GM23338 (cell line): ENCODE measurements at regions not wholly inside any gene's neighbourhood (a gene's known extent, or its start where the extent isn't known, plus 50 kb on each side); places are given as distances from the start of the nearest gene placed in this dataset.

ENCODE experiments used
- CREB1 ChIP-seq: fragments of 250-450 bp; sonication (Bioruptor Pico); IDR thresholded peaks from 2 replicates; pipeline ENCODE4 v1.5.0; 2020; ENCODE audit warnings: low read depth, mild to moderate bottlenecking, moderate library complexity
- EZH2 ChIP-seq: fragments of 200-600 bp; sonication (generic); IDR thresholded peaks from one replicate; pipeline ENCODE4 v1.8.0; 2017; ENCODE audit warnings: antibody characterized with exemption, mild to moderate bottlenecking, low read depth; ENCODE audit not compliant: unreplicated experiment
- EZH2phosphoT487 ChIP-seq: fragments of 200-600 bp; sonication (generic); IDR thresholded peaks from one replicate; pipeline ENCODE4 v1.8.1; 2018; ENCODE audit warnings: antibody characterized with exemption; ENCODE audit not compliant: unreplicated experiment
- JUNB ChIP-seq: IDR thresholded peaks from one replicate; pipeline ENCODE4 v1.6.1; 2016; ENCODE audit warnings: antibody characterized with exemption; ENCODE audit not compliant: unreplicated experiment
- NANOG ChIP-seq: IDR thresholded peaks from 2 replicates; pipeline ENCODE4 v1.6.1; 2016; ENCODE audit warnings: antibody characterized with exemption, borderline replicate concordance
- POLR2AphosphoS5 ChIP-seq: IDR thresholded peaks from 2 replicates; pipeline ENCODE4 v1.6.1; 2016; ENCODE audit warnings: antibody characterized with exemption, low read depth
- STAT1 ChIP-seq: IDR thresholded peaks from one replicate; pipeline ENCODE4 v1.6.1; 2016; ENCODE audit warnings: antibody characterized with exemption; ENCODE audit not compliant: unreplicated experiment
- ZNF331 ChIP-seq: fragments of 250-450 bp; sonication (Bioruptor Pico); IDR thresholded peaks from 2 replicates; pipeline ENCODE4 v1.5.0; 2020; ENCODE audit warnings: low read depth, mild to moderate bottlenecking, moderate library complexity
- TF ChIP-seq, protein P1 (sequence below), 2 experiments: fragments of 200-600 bp in 1 of 2; sonication (generic) in 1 of 2; conservative IDR thresholded peaks; 2 replicates each; pipeline versions ENCODE4 v1.5.1 to v1.6.1; 2016 to 2017; ENCODE audit warnings: antibody characterized with exemption in 2 of 2, low read depth in 2 of 2, mild to moderate bottlenecking in 2 of 2, moderate library complexity in 1 of 2
- TF ChIP-seq, protein P2 (sequence below): IDR thresholded peaks from one replicate; pipeline ENCODE4 v1.6.1; 2018; ENCODE audit warnings: antibody characterized with exemption; ENCODE audit not compliant: unreplicated experiment
- TF ChIP-seq, protein P3 (sequence below): IDR thresholded peaks from 2 replicates; pipeline ENCODE4 v1.6.1; 2016; ENCODE audit warnings: antibody characterized with exemption
- TF ChIP-seq, protein P4 (sequence below): fragments of 250-450 bp; sonication (Bioruptor Pico); IDR thresholded peaks from 2 replicates; pipeline ENCODE4 v1.5.0; 2020; ENCODE audit warnings: mild to moderate bottlenecking, moderate library complexity

DNA sequence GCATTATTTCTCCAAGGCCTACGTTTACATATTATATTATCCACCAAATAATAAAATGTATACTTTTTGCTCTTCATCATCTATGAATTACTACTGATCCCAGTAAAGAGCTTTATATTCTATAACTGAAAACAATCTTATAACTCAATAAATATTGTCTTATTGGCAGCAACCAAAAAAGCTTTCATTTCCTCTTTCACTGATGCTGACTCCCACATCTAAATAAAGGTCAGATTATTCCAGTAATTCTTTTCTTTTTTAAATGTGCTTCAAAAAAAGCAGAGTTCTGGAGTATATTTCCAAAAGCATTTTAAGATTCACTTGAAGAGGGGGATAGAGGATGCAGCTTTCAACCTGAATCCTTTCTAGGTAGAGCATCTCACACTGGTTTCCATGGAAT, 75.3 kb upstream of the NR4A3 start:
- TF ChIP-seq, protein P1, sequence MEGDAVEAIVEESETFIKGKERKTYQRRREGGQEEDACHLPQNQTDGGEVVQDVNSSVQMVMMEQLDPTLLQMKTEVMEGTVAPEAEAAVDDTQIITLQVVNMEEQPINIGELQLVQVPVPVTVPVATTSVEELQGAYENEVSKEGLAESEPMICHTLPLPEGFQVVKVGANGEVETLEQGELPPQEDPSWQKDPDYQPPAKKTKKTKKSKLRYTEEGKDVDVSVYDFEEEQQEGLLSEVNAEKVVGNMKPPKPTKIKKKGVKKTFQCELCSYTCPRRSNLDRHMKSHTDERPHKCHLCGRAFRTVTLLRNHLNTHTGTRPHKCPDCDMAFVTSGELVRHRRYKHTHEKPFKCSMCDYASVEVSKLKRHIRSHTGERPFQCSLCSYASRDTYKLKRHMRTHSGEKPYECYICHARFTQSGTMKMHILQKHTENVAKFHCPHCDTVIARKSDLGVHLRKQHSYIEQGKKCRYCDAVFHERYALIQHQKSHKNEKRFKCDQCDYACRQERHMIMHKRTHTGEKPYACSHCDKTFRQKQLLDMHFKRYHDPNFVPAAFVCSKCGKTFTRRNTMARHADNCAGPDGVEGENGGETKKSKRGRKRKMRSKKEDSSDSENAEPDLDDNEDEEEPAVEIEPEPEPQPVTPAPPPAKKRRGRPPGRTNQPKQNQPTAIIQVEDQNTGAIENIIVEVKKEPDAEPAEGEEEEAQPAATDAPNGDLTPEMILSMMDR (conservative IDR thresholded peaks at IDR 0.05; ENCODE audit: low read depth in 2 of 2): no peak
- TF ChIP-seq EZH2 (no peak), POLR2AphosphoS5 (no peak), NANOG (no peak), EZH2phosphoT487 (no peak), ZNF331 (CRISPR knock-in tag) (no peak), CREB1 (no peak), JUNB (no peak), STAT1 (no peak)
- TF ChIP-seq, protein P2, sequence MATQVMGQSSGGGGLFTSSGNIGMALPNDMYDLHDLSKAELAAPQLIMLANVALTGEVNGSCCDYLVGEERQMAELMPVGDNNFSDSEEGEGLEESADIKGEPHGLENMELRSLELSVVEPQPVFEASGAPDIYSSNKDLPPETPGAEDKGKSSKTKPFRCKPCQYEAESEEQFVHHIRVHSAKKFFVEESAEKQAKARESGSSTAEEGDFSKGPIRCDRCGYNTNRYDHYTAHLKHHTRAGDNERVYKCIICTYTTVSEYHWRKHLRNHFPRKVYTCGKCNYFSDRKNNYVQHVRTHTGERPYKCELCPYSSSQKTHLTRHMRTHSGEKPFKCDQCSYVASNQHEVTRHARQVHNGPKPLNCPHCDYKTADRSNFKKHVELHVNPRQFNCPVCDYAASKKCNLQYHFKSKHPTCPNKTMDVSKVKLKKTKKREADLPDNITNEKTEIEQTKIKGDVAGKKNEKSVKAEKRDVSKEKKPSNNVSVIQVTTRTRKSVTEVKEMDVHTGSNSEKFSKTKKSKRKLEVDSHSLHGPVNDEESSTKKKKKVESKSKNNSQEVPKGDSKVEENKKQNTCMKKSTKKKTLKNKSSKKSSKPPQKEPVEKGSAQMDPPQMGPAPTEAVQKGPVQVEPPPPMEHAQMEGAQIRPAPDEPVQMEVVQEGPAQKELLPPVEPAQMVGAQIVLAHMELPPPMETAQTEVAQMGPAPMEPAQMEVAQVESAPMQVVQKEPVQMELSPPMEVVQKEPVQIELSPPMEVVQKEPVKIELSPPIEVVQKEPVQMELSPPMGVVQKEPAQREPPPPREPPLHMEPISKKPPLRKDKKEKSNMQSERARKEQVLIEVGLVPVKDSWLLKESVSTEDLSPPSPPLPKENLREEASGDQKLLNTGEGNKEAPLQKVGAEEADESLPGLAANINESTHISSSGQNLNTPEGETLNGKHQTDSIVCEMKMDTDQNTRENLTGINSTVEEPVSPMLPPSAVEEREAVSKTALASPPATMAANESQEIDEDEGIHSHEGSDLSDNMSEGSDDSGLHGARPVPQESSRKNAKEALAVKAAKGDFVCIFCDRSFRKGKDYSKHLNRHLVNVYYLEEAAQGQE: no peak
- TF ChIP-seq, protein P3, sequence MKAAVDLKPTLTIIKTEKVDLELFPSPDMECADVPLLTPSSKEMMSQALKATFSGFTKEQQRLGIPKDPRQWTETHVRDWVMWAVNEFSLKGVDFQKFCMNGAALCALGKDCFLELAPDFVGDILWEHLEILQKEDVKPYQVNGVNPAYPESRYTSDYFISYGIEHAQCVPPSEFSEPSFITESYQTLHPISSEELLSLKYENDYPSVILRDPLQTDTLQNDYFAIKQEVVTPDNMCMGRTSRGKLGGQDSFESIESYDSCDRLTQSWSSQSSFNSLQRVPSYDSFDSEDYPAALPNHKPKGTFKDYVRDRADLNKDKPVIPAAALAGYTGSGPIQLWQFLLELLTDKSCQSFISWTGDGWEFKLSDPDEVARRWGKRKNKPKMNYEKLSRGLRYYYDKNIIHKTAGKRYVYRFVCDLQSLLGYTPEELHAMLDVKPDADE: no peak
- TF ChIP-seq, protein P4, sequence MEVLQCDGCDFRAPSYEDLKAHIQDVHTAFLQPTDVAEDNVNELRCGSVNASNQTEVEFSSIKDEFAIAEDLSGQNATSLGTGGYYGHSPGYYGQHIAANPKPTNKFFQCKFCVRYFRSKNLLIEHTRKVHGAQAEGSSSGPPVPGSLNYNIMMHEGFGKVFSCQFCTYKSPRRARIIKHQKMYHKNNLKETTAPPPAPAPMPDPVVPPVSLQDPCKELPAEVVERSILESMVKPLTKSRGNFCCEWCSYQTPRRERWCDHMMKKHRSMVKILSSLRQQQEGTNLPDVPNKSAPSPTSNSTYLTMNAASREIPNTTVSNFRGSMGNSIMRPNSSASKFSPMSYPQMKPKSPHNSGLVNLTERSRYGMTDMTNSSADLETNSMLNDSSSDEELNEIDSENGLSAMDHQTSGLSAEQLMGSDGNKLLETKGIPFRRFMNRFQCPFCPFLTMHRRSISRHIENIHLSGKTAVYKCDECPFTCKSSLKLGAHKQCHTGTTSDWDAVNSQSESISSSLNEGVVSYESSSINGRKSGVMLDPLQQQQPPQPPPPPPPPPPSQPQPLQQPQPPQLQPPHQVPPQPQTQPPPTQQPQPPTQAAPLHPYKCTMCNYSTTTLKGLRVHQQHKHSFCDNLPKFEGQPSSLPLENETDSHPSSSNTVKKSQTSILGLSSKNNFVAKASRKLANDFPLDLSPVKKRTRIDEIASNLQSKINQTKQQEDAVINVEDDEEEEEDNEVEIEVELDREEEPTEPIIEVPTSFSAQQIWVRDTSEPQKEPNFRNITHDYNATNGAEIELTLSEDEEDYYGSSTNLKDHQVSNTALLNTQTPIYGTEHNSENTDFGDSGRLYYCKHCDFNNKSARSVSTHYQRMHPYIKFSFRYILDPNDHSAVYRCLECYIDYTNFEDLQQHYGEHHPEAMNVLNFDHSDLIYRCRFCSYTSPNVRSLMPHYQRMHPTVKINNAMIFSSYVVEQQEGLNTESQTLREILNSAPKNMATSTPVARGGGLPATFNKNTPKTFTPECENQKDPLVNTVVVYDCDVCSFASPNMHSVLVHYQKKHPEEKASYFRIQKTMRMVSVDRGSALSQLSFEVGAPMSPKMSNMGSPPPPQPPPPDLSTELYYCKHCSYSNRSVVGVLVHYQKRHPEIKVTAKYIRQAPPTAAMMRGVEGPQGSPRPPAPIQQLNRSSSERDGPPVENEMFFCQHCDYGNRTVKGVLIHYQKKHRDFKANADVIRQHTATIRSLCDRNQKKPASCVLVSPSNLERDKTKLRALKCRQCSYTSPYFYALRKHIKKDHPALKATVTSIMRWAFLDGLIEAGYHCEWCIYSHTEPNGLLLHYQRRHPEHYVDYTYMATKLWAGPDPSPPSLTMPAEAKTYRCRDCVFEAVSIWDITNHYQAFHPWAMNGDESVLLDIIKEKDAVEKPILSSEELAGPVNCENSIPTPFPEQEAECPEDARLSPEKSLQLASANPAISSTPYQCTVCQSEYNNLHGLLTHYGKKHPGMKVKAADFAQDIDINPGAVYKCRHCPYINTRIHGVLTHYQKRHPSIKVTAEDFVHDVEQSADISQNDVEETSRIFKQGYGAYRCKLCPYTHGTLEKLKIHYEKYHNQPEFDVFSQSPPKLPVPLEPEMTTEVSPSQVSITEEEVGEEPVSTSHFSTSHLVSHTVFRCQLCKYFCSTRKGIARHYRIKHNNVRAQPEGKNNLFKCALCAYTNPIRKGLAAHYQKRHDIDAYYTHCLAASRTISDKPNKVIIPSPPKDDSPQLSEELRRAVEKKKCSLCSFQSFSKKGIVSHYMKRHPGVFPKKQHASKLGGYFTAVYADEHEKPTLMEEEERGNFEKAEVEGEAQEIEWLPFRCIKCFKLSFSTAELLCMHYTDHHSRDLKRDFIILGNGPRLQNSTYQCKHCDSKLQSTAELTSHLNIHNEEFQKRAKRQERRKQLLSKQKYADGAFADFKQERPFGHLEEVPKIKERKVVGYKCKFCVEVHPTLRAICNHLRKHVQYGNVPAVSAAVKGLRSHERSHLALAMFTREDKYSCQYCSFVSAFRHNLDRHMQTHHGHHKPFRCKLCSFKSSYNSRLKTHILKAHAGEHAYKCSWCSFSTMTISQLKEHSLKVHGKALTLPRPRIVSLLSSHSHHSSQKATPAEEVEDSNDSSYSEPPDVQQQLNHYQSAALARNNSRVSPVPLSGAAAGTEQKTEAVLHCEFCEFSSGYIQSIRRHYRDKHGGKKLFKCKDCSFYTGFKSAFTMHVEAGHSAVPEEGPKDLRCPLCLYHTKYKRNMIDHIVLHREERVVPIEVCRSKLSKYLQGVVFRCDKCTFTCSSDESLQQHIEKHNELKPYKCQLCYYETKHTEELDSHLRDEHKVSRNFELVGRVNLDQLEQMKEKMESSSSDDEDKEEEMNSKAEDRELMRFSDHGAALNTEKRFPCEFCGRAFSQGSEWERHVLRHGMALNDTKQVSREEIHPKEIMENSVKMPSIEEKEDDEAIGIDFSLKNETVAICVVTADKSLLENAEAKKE (CRISPR knock-in tag): no peak
